Prostate gland (tissue), 2 donors: ENCODE measurements at regions not wholly inside any gene's neighbourhood (a gene's known extent, or its start where the extent isn't known, plus 50 kb on each side); places are given as distances from the start of the nearest gene placed in this dataset.

ENCODE experiments used
- CTCF ChIP-seq, 4 experiments: fragments of 200-600 bp in 2 of 4; fragments of 450-650 bp in 2 of 4; sonication (generic) in 2 of 4; IDR thresholded peaks; 1 replicate in 3 of 4; 2 replicates in 1 of 4; pipeline ENCODE4 v1.5.1; 2016 to 2019; ENCODE audit warnings: antibody characterized with exemption in 4 of 4, mild to moderate bottlenecking in 2 of 4, moderate library complexity in 2 of 4
- POLR2A ChIP-seq: fragments of 450-650 bp; IDR thresholded peaks from one replicate; pipeline ENCODE4 v1.6.1; 2016; ENCODE audit warnings: antibody characterized with exemption, mild to moderate bottlenecking

GRCh38 chr3:132261506-132261905 is 55.7 kb upstream of the ACP3 start:
- no peak for TF ChIP-seq CTCF (IDR thresholded peaks at IDR 0.05)
- no peak for TF ChIP-seq POLR2A
